Glutamatergic neuron (in vitro differentiated cells): ENCODE measurements at regions not wholly inside any gene's neighbourhood (a gene's known extent, or its start where the extent isn't known, plus 50 kb on each side); places are given as distances from the start of the nearest gene placed in this dataset.

ENCODE experiments used
- DNase-seq: peaks from one replicate; pipeline ENCODE4 v3.0.0; 2022
- H3K27ac Mint-ChIP-seq: one replicate; pipeline ENCODE4 v1.8.0; 2020; ENCODE audit warnings: mild to moderate bottlenecking, mixed read lengths, inconsistent platforms; ENCODE audit not compliant: unreplicated experiment
- H3K27me3 Mint-ChIP-seq: one replicate; pipeline ENCODE4 v1.8.0; 2020; ENCODE audit warnings: mild to moderate bottlenecking, moderate library complexity, mixed read lengths, inconsistent platforms; ENCODE audit not compliant: unreplicated experiment
- H3K36me3 Mint-ChIP-seq: one replicate; pipeline ENCODE4 v1.8.0; 2020; ENCODE audit warnings: mild to moderate bottlenecking, mixed read lengths, inconsistent platforms; ENCODE audit not compliant: unreplicated experiment
- H3K4me1 Mint-ChIP-seq: one replicate; pipeline ENCODE4 v1.8.0; 2020; ENCODE audit warnings: mild to moderate bottlenecking, low read depth, mixed read lengths, inconsistent platforms; ENCODE audit not compliant: unreplicated experiment
- H3K4me3 Mint-ChIP-seq: one replicate; pipeline ENCODE4 v1.8.0; 2020; ENCODE audit warnings: mild to moderate bottlenecking, mixed read lengths, inconsistent platforms; ENCODE audit not compliant: unreplicated experiment
- H3K9me3 Mint-ChIP-seq: one replicate; pipeline ENCODE4 v1.8.0; 2020; ENCODE audit warnings: mild to moderate bottlenecking, moderate library complexity, mixed read lengths, inconsistent platforms; ENCODE audit not compliant: unreplicated experiment
- CTCF ChIP-seq: fragments of 200-600 bp; sonication (generic); IDR thresholded peaks from one replicate; pipeline ENCODE4 v1.5.0; 2021; ENCODE audit not compliant: partially characterized antibody, unreplicated experiment

- no peak overlapping the region for H3K4me3 Mint-ChIP-seq
- H3K36me3 Mint-ChIP-seq, result no peaks in the 10 kb centered on the region
- no peak overlapping the region for H3K27ac Mint-ChIP-seq
- no peaks in the 10 kb centered on the region for H3K4me1 Mint-ChIP-seq
- TF ChIP-seq CTCF, result no peak
- no peaks in the 10 kb centered on the region for H3K9me3 Mint-ChIP-seq
- no peaks in the 10 kb centered on the region for H3K27me3 Mint-ChIP-seq
- no peak for DNase-seq
These were observed 221.2 kb downstream of the TRPC6 start for GRCh38 chr11:101362643-101363042.

GRCh38 chr11:101357771-101358170 is 226.0 kb downstream of the TRPC6 start:
- DNase-seq, result no peak
- no peaks in the 10 kb centered on the region for H3K27me3 Mint-ChIP-seq
- TF ChIP-seq CTCF, result no peak
- no peaks in the 10 kb centered on the region for H3K4me1 Mint-ChIP-seq
- no peaks in the 10 kb centered on the region for H3K9me3 Mint-ChIP-seq
- no peak overlapping the region for H3K4me3 Mint-ChIP-seq
- H3K27ac Mint-ChIP-seq, result no peak overlapping the region
- no peaks in the 10 kb centered on the region for H3K36me3 Mint-ChIP-seq

- Mint-ChIP-seq H3K27ac (no peak overlapping the region), H3K36me3 (no peaks in the 10 kb centered on the region), H3K27me3 (peaks cover 2% of the 10 kb centered on the region), H3K4me3 (no peak overlapping the region), H3K4me1 (no peaks in the 10 kb centered on the region), H3K9me3 (no peaks in the 10 kb centered on the region)
- no peak for DNase-seq
- TF ChIP-seq CTCF, result no peak
These were observed 225.2 kb upstream of the PGR start for GRCh38 chr11:101354801-101355200.

GRCh38 chr11:101348786-101349185 is 219.2 kb upstream of the PGR start:
- no peaks in the 10 kb centered on the region for H3K36me3 Mint-ChIP-seq
- no peak for DNase-seq
- peaks cover 2% of the 10 kb centered on the region for H3K27me3 Mint-ChIP-seq
- TF ChIP-seq CTCF, result no peak
- H3K27ac Mint-ChIP-seq, result no peak overlapping the region
- no peak overlapping the region for H3K4me3 Mint-ChIP-seq
- no peaks in the 10 kb centered on the region for H3K9me3 Mint-ChIP-seq
- H3K4me1 Mint-ChIP-seq, result no peaks in the 10 kb centered on the region

- Mint-ChIP-seq H3K27me3 (no peaks in the 10 kb centered on the region), H3K4me1 (no peaks in the 10 kb centered on the region), H3K27ac (no peak overlapping the region), H3K36me3 (no peaks in the 10 kb centered on the region), H3K4me3 (no peak overlapping the region), H3K9me3 (no peaks in the 10 kb centered on the region)
- TF ChIP-seq CTCF, result no peak
- DNase-seq, result no peak
These were observed 217.0 kb upstream of the PGR start for GRCh38 chr11:101346591-101346990.
